Mesothelial cell of epicardium (in vitro differentiated cells): ENCODE measurements at regions not wholly inside any gene's neighbourhood (a gene's known extent, or its start where the extent isn't known, plus 50 kb on each side); places are given as distances from the start of the nearest gene placed in this dataset.

Experiments
- DNase-seq, 2 experiments: peaks; one replicate each; pipeline ENCODE4 v3.0.0; 2021; ENCODE audit warnings: low spot score in 2 of 2; ENCODE audit not compliant: unreplicated experiment in 2 of 2
- H3K27ac Mint-ChIP-seq: 2 replicates; pipeline ENCODE4 v1.8.0; 2021; ENCODE audit warnings: mixed read lengths
- H3K27me3 Mint-ChIP-seq: 2 replicates; pipeline ENCODE4 v1.8.0; 2021; ENCODE audit warnings: low read depth, mixed read lengths
- H3K36me3 Mint-ChIP-seq: 2 replicates; pipeline ENCODE4 v1.8.0; 2021; ENCODE audit warnings: mixed read lengths
- H3K4me1 Mint-ChIP-seq: 2 replicates; pipeline ENCODE4 v1.8.0; 2021; ENCODE audit warnings: mixed read lengths
- H3K4me3 Mint-ChIP-seq: 2 replicates; pipeline ENCODE4 v1.8.0; 2021; ENCODE audit warnings: mild to moderate bottlenecking, moderate library complexity, mixed read lengths
- H3K9me3 Mint-ChIP-seq: 2 replicates; pipeline ENCODE4 v1.8.0; 2021; ENCODE audit warnings: mixed read lengths
- TF ChIP-seq, protein P1 (sequence below): fragments of 200-600 bp; sonication (generic); IDR thresholded peaks from one replicate; pipeline ENCODE4 v1.5.0; 2021; ENCODE audit warnings: antibody characterized with exemption; ENCODE audit not compliant: unreplicated experiment

DNA sequence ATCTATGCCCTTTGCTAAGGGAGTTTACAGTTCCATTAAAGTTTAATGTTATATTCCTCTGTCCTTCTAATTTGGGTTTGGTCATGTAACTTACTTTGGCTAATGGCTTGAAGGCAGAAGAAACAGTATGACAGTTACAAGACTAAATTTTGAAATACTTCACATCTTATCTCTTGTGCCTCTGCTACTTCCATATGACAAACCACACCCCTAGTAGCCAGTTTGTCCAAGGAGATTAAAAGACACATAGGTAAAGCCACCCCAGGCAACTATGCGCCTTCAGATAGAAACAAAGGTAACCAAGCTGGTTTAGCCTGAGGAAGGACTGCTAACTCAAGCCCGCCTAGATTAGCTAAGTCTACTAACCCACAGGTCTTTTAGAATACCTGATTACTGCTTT, 273.4 kb upstream of the MIR17HG start:
- Mint-ChIP-seq H3K27me3 (no peaks in the 10 kb centered on the region), H3K4me1 (peaks cover 16% of the 10 kb centered on the region), H3K4me3 (no peak overlapping the region), H3K27ac (no peak overlapping the region), H3K36me3 (no peaks in the 10 kb centered on the region), H3K9me3 (peaks cover 16% of the 10 kb centered on the region)
- DNase-seq: no peak
- TF ChIP-seq, protein P1, sequence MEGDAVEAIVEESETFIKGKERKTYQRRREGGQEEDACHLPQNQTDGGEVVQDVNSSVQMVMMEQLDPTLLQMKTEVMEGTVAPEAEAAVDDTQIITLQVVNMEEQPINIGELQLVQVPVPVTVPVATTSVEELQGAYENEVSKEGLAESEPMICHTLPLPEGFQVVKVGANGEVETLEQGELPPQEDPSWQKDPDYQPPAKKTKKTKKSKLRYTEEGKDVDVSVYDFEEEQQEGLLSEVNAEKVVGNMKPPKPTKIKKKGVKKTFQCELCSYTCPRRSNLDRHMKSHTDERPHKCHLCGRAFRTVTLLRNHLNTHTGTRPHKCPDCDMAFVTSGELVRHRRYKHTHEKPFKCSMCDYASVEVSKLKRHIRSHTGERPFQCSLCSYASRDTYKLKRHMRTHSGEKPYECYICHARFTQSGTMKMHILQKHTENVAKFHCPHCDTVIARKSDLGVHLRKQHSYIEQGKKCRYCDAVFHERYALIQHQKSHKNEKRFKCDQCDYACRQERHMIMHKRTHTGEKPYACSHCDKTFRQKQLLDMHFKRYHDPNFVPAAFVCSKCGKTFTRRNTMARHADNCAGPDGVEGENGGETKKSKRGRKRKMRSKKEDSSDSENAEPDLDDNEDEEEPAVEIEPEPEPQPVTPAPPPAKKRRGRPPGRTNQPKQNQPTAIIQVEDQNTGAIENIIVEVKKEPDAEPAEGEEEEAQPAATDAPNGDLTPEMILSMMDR: no peak

DNA sequence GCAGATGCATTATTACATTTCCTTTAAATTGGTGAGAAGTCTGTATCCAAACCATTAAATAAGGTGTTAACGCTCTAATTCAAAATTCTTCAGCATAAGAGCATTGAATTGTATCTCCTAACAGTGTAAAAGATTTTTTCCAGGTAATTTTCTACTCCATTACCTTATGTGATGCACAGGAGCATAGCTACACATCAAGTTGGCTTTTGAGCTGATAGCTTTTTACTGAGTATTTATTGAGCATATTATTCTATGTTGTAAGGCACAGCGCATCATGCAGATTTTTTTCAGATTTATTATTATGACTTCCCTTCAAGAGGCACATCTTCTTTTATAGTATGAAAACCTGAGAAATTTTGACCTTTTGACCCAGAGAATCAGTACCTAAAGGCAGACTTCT, 270.7 kb upstream of the MIR17HG start:
- no peak for DNase-seq
- Mint-ChIP-seq H3K9me3 (peaks cover 16% of the 10 kb centered on the region), H3K27me3 (no peaks in the 10 kb centered on the region), H3K27ac (no peak overlapping the region), H3K36me3 (no peaks in the 10 kb centered on the region), H3K4me3 (no peak overlapping the region), H3K4me1 (peaks cover 11% of the 10 kb centered on the region)
- TF ChIP-seq, protein P1: no peak

- Mint-ChIP-seq H3K36me3 (no peaks in the 10 kb centered on the region), H3K9me3 (peaks cover 4% of the 10 kb centered on the region), H3K4me3 (no peak overlapping the region), H3K4me1 (peaks cover 11% of the 10 kb centered on the region), H3K27ac (no peak overlapping the region), H3K27me3 (no peaks in the 10 kb centered on the region)
- DNase-seq: no peak
- TF ChIP-seq, protein P1: peak; percentile 62
These were observed 269.3 kb upstream of the MIR17HG start for GRCh38 chr13:91078093-91078679.

DNA sequence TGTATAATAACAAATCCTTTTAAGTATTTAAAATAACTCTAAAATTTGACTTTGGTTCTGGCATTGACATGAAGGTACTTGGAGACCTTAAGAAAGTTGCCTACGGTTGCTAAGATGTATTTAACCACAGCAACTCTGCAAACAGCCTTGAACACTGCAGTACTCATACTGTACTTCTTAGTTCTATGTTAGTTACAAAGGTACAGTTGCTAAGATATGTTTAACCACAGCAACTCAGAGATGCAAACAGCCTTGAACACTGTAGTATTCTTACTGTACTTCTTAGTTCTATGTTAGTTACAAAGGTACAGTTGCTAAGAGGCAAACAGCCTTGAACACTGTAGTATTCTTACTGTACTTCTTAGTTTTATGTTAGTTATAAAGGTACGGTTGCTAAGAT, 268.3 kb upstream of the MIR17HG start:
- DNase-seq: no peak

GRCh38 chr13:91085127-91085526, 262.4 kb upstream of the MIR17HG start:
- H3K36me3 Mint-ChIP-seq: no peaks in the 10 kb centered on the region
- H3K4me1 Mint-ChIP-seq: peaks cover 6% of the 10 kb centered on the region
- no peak for DNase-seq
- H3K27ac Mint-ChIP-seq: no peak overlapping the region
- TF ChIP-seq, protein P1: no peak
- peaks cover 4% of the 10 kb centered on the region for H3K9me3 Mint-ChIP-seq
- H3K27me3 Mint-ChIP-seq: no peaks in the 10 kb centered on the region
- H3K4me3 Mint-ChIP-seq: no peak overlapping the region

More for the DNA sequence above, 268.3 kb upstream of the MIR17HG start:
- Mint-ChIP-seq H3K36me3 (no peaks in the 10 kb centered on the region), H3K27ac (no peak overlapping the region), H3K4me3 (no peak overlapping the region), H3K4me1 (peaks cover 11% of the 10 kb centered on the region), H3K27me3 (no peaks in the 10 kb centered on the region), H3K9me3 (peaks cover 4% of the 10 kb centered on the region)
- TF ChIP-seq, protein P1: no peak
